ENCODE measurements at regions not wholly inside any gene's neighbourhood (a gene's known extent, or its start where the extent isn't known, plus 50 kb on each side); places are given as distances from the start of the nearest gene placed in this dataset.

DNA sequence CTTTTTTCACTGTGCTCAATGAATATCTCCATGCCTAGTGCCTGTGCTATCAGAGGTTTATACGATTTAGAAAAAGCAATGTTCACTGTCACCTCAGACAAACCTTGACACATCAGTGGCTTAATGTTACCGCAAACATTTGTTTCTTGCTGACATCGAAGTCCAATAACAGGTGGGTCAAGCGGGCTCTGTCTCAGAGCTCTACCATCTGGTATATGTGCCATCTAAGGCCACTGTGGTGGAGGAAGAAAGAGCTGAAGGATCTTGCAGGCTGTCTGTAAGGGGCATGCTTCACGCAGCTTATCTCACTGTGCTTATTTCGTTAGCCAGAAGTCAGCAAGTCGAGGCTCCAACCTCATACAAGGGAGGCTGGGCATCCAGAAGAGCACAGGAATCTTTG lies 189.5 kb upstream of the NTF3 start:
- Histone ChIP-seq H4K20me1 (ENCODE audit: insufficient read depth, low read length) (no peaks in the 10 kb centered on the region), H3K27ac (ENCODE audit: low read depth, low read length, poor library complexity, severe bottlenecking) (no peak overlapping the region), H3K4me3 (ENCODE audit: low read depth, low read length, poor library complexity, severe bottlenecking) (no peak overlapping the region), H2AFZ (ENCODE audit: low read length) (no peak overlapping the region), H3K4me2 (ENCODE audit: low read length) (no peak overlapping the region), H3K79me2 (ENCODE audit: insufficient read depth, low read depth, low read length) (no peaks in the 10 kb centered on the region), H3K9me3 (ENCODE audit: low read length) (no peaks in the 10 kb centered on the region), H3K4me1 (ENCODE audit: insufficient read depth, low read length, poor library complexity, severe bottlenecking) (no peaks in the 10 kb centered on the region), H3K36me3 (ENCODE audit: insufficient read depth, low read length) (no peaks in the 10 kb centered on the region), H3K9me2 (ENCODE audit: insufficient read depth, low read length) (no peaks in the 10 kb centered on the region)
- ChIA-PET CTCF (ENCODE audit: unreplicated experiment) (no interaction called here), POLR2A (no interaction called here)
- intact Hi-C loops (cut with micrococcal nuclease; ENCODE audit: unreplicated experiment): no loop called here
- no TSS peak for BruUV-seq (replicated peaks)
- TF ChIP-seq EZH2phosphoT487 (IDR thresholded peaks at IDR 0.05; ENCODE audit: borderline replicate concordance, low read depth, low read length): no peak
- TF ChIP-seq CTCF (conservative IDR thresholded peaks at IDR 0.05; ENCODE audit: low read length): no peak
- no peak for DNase-seq (ENCODE audit: low spot score)

DNA sequence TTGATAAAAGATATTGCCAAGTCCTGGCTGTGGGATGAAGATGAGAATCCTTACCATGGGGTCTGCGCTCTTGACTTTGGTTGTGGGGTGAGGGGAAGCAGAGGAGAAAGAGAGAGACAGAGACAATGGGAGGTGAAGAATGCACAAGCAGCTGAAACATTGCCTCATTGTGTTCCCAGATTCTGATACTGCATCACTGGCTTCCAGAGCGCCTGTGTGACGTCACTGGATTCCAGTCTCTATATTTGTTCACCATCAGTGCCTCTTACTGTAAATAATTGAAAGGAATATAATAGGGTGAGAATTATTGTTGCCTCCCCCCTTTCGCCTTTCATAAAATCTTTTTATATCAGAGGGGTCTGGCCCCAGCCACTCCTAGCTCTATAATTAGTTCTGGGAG lies 188.9 kb upstream of the NTF3 start:
- Histone ChIP-seq H3K79me2 (ENCODE audit: insufficient read depth, low read depth, low read length) (no peaks in the 10 kb centered on the region), H4K20me1 (ENCODE audit: insufficient read depth, low read length) (no peaks in the 10 kb centered on the region), H3K4me2 (ENCODE audit: low read length) (no peak overlapping the region), H3K27ac (ENCODE audit: low read depth, low read length, poor library complexity, severe bottlenecking) (no peak overlapping the region), H2AFZ (ENCODE audit: low read length) (no peak overlapping the region), H3K9me2 (ENCODE audit: insufficient read depth, low read length) (no peaks in the 10 kb centered on the region), H3K4me1 (ENCODE audit: insufficient read depth, low read length, poor library complexity, severe bottlenecking) (no peaks in the 10 kb centered on the region), H3K4me3 (ENCODE audit: low read depth, low read length, poor library complexity, severe bottlenecking) (no peak overlapping the region), H3K9me3 (ENCODE audit: low read length) (no peaks in the 10 kb centered on the region), H3K36me3 (ENCODE audit: insufficient read depth, low read length) (no peaks in the 10 kb centered on the region)
- intact Hi-C loops (cut with micrococcal nuclease; ENCODE audit: unreplicated experiment): no loop called here
- ChIA-PET POLR2A (no interaction called here), CTCF (ENCODE audit: unreplicated experiment) (no interaction called here)
- no peak for TF ChIP-seq CTCF (conservative IDR thresholded peaks at IDR 0.05; ENCODE audit: low read length)
- no peak for TF ChIP-seq EZH2phosphoT487 (IDR thresholded peaks at IDR 0.05; ENCODE audit: borderline replicate concordance, low read depth, low read length)
- no peak for DNase-seq (ENCODE audit: low spot score)
- no TSS peak for BruUV-seq (replicated peaks)

DNA sequence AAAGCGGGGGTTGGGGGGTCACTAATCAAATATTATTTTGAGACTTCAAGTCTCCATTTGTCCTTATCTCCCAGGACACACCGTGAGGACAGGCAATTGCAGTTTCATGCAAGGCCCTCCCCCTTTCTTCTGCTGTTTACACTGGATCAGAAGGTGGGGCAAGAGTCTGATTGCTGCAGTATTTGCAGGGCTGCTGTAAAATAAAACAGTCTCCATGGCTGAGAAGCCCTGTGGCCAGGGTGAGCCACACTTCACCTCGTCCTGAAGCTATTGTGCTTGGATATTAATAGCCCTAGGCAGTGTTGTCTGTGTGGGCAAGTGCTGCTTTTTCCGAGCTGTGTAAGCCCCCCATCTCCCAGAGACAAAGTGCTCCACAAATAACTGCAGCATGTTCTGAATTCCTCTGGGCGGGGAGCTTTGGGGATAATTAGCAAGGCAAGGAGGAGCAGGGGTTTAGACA lies 187.4 kb upstream of the NTF3 start:
- Histone ChIP-seq H2AFZ (ENCODE audit: low read length) (no peak overlapping the region), H4K20me1 (ENCODE audit: insufficient read depth, low read length) (no peaks in the 10 kb centered on the region), H3K9me3 (ENCODE audit: low read length) (no peaks in the 10 kb centered on the region), H3K36me3 (ENCODE audit: insufficient read depth, low read length) (no peaks in the 10 kb centered on the region), H3K79me2 (ENCODE audit: insufficient read depth, low read depth, low read length) (no peaks in the 10 kb centered on the region), H3K4me1 (ENCODE audit: insufficient read depth, low read length, poor library complexity, severe bottlenecking) (no peaks in the 10 kb centered on the region), H3K27ac (ENCODE audit: low read depth, low read length, poor library complexity, severe bottlenecking) (no peak overlapping the region), H3K4me2 (ENCODE audit: low read length) (no peak overlapping the region), H3K9me2 (ENCODE audit: insufficient read depth, low read length) (no peaks in the 10 kb centered on the region), H3K4me3 (ENCODE audit: low read depth, low read length, poor library complexity, severe bottlenecking) (no peak overlapping the region)
- TF ChIP-seq EZH2phosphoT487 (IDR thresholded peaks at IDR 0.05; ENCODE audit: borderline replicate concordance, low read depth, low read length) (no peak), CTCF (conservative IDR thresholded peaks at IDR 0.05; ENCODE audit: low read length) (no peak)
- ChIA-PET POLR2A (no interaction called here), CTCF (ENCODE audit: unreplicated experiment) (no interaction called here)
- intact Hi-C loops (cut with micrococcal nuclease; ENCODE audit: unreplicated experiment): no loop called here
- no TSS peak for BruUV-seq (replicated peaks)
- DNase-seq (ENCODE audit: low spot score): no peak

Measured in OCI-LY7 (cell line).